Activated CD4-positive, alpha-beta T cell treated with anti-CD3 and anti-CD28 coated beads, Interleukin-2, Interleukin-4, amounts not matched to agents 100 ng/mL and 50 ng/mL, durations not matched to agents 16 hours and 8 hours (primary cell): ENCODE measurements at regions not wholly inside any gene's neighbourhood (a gene's known extent, or its start where the extent isn't known, plus 50 kb on each side); places are given as distances from the start of the nearest gene placed in this dataset.
A peak's percentile ranks its signal among the peaks of the same experiment; 100 is the strongest.
"Not testable (repeated sequence)": the region's sequence is repeated elsewhere in the genome, so short reads cannot be mapped to it uniquely, and the experiment has no call there.

Source experiments
- DNase-seq: peaks from one replicate; pipeline ENCODE4 v3.0.0-alpha.2; 2020; ENCODE audit warnings: low spot score

GRCh38 chr17:62197156-62197555 is 132.1 kb upstream of the MED13 start:
- DNase-seq, result not testable (repeated sequence)

DNA sequence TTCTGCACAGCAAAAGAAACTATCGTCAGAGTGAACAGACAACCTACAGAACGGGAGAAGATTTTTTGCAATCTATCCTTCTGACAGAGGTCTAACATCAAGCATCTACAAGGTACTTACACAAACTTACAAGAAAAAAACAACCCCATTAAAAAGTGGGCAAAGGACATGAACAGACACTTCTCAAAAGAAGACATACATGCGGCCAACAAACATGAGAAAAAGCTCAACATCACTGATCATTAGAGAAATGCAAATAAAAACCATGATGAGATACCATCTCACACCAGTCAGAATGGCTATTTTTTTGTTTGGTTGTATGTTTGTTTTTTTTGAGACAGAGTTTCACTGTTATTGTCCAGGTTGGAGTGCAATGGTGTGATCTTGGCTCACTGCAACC is 131.5 kb upstream of the MED13 start:
- DNase-seq, result not testable (repeated sequence)

- no peak for DNase-seq
Observed at GRCh38 chr17:62194401-62194800, 129.3 kb upstream of the MED13 start.

- no peak for DNase-seq
Observed at GRCh38 chr17:62193249-62193648, 128.2 kb upstream of the MED13 start.

DNA sequence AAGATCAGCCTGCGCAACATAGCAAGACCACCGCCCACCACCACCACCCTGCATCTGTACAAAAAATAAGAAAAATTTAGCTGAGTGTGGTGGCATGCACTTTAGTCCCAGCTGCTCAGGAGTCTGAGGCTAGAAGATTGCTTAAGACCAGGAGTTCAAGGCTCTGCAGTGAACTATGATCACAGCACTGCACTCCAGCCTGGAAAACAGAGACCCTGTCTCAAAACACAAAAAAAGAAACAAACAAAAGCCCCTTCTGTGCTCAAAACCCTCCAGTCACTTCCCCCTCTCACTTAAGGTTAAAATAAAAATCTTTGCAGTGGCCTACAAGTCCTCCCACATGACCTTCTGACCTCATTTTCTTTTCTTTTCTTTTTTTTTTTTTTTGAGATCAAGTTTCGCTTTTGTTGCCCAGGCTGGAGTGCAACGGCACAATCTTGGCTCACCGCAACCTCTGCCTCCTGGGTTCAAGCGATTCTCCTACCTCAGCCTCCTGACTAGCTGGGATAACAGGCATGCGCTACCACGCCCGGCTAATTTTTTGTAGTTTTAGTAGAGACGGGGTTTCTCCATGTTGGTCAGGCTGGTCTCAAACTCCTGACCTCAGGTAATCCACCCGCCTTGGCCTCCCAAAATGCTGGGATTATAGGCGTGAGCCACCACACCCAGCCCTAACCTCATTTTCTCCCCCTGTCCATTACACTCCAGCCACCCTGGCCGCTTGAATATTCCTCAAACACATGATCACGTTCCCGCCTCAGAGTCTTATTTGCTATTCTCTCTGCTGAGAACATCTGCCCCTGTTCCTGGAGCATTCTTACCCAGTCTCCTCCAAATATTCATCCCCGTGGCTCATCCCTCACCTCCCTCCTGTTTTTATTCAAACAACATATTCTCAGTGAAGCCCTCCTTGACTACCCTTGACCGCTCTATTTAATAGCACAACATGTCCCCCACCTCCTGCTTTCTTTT is 126.6 kb upstream of the MED13 start:
- DNase-seq, result no peak

GRCh38 chr17:62189377-62189776 is 124.3 kb upstream of the MED13 start:
- DNase-seq, result no peak

- DNase-seq, result no peak
Observed at GRCh38 chr17:62188713-62189112, 123.6 kb upstream of the MED13 start.

GRCh38 chr17:62187681-62188080 is 122.6 kb upstream of the MED13 start:
- no peak for DNase-seq

DNA sequence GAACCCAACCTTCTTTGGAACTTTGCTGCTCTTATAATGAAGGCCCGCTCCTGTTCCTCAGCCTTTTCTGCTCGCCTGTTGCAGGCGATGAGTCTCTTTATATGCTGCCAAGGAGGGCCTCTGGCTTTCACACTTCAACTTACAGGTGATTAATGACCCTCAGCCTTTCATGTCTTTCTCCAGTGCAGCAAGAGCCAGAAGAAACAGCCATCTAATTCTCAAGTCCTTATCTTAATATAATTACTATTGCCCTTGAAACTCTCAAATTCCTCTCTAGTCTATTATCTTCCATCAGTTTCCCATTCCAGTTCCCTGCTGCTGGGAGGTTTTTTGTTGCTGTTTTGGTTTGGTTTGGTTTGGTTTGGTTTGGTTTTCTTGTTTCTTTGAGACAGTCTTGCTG is 121.8 kb upstream of the MED13 start:
- no peak for DNase-seq

- no peak for DNase-seq
Observed at GRCh38 chr17:62180772-62181171, 115.7 kb upstream of the MED13 start.

DNA sequence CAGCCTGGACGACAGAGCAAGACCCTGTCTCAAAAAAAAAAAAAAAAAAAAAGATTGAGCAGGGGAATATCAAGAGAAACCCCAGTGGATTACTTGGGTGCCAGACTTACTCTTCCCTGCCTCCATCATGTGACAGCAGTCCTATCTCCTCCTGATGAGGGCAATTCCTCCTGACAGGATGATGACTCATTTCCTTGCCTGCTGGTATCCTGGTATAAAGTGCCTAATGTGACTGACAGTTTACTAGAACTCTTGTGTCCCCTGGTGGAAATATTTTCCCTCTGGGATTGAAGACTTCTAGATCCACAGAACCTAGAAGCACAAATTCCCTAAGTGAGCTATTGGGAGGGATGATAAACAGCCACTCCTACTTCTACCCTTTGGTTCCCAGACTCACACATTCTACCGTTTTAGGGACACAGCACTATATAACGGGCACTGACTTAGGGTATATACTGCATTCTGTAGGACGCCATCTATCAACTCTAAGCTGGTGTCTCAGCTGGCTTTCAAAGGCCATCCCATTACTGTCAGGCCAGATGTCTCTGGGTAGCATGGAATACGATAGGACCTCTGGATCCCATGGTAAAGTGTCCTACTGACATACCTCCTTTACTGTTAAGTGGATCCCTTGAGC is 114.6 kb upstream of the MED13 start:
- no peak for DNase-seq

- DNase-seq, result no peak
Observed at GRCh38 chr17:62178579-62178978, 113.5 kb upstream of the MED13 start.

DNA sequence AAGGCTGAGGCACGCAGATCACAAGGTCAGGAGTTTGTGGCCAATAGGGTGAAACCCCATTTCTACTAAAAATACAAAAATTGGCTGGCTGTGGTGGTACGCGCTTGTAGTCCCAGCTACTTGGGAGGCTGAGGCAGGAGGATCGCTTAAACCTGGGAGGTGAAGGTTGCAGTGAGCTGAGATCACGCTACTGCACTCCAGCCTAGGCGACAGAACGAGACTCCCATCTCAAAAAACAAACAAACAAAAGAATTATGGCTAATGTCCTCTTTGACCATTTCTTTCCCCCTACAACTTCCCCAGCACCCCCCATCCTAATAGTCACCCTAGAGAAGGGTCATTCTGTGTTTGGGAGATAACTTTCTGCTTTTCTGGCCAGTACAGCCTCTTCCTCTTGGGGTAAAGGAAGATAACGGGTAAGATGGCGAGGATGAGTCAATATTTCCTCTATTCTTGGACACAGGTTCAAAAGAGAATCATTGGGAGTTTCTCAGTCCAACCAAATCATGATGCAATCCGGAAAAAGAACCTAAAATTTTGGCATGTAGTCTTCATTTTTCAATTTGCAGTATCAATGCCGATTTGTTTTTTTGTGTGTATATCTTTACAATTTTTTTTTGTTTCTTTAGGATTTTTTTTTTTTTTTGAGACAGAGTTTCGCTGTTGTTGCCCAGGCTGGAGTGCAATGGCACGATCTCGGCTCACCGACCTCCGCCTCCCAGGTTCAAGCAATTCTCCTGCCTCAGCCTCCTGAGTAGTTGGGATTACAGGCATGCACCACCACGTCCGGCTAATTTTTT is 107.6 kb upstream of the MED13 start:
- DNase-seq, result no peak

DNA sequence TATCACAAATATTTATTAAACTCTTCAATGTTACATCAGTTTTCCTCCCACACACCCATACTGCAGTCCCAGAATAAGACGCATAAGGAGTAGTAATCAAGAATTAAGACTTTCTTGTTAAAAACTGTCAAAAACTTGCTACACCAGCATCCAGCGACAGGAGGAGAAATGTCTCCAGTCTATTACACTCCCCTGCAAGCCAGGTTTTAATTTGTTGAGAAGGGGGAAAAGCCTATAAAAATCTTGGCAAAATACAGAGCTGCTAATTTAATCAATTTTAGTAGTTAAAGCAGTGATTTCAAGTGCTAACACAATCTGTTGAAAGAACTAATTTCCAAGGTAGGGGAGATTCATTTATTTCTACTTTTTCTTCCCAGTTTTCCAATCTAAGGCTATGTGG is 102.0 kb upstream of the MED13 start:
- DNase-seq, result no peak

- peak; percentile 19 for DNase-seq
Observed at GRCh38 chr17:62164747-62165722, 100.0 kb upstream of the MED13 start.

DNA sequence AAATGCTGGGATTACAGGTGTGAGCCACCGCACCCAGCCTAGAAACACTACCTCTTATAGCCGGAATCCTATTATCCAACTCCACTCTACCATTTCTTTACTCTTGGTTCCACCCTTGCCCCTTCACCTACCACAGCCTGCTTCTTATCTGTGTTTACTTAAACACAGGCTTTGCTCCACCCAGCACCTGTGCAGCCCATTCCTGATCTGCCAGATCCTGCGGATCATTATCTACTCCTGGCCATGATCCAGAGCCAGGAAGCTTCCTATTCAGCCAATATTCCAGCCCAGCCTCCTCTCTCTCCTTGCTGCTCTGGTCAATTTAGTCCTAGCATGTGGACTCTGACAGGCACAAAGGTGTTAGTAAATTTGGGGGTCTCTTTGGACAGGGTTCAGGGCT is 98.8 kb upstream of the MED13 start:
- no peak for DNase-seq

DNA sequence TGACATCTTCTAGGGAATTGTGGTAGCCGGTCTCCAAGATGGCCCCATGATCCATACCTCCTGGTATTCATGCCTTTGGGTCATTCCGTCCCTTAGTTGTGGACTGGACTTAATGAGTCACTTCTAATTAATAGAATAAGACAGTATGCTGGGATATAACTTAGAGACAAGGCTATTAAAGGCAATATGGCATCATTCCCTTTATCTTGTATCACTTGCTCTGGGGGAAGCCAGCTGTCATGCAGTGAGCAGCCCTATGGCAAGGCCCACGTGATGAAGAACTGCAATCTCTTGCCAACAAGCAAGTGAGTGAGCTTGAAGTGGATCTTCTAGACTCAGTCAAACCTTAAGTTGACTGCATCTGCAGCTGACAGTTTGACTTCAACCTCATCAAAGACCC is 97.8 kb upstream of the MED13 start:
- no peak for DNase-seq

DNA sequence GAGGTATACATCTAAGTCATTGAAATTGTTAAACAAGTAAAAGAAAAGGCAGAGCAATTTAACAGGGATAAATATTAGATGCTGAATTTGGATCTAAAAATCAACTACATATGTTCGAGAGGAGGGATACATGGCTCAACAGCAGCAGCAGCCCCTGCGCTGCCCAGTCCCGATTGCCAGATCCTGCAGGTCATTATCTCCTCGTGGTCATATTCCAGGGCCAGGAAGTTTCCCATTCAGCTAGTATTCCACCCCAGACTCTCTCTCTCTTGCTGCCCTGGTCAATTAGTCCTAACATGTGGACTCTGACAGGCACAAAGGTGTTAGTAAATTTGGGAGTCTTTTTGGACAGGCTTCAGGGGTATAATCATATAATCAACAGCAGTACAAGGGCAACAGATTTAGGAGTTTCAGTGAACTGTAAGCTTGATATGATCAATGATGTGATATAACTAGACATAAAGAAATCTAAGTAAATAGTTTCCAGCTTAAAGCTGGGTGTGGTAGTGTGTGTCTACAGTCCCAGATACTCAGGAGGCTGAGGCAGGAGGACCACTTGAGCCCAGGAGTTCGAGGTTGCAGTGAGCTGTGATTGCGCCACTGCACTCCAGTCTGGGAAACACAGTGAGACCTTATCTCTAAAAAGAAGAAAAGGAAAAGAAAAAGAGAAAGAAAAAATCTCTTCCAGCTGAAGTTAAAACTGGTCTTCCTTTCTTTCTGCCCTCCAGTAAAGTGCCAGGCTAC is 96.5 kb upstream of the MED13 start:
- DNase-seq, result no peak

GRCh38 chr17:62160816-62161215 is 95.7 kb upstream of the MED13 start:
- DNase-seq, result no peak

GRCh38 chr17:62159994-62160393 is 94.9 kb upstream of the MED13 start:
- DNase-seq, result no peak

DNA sequence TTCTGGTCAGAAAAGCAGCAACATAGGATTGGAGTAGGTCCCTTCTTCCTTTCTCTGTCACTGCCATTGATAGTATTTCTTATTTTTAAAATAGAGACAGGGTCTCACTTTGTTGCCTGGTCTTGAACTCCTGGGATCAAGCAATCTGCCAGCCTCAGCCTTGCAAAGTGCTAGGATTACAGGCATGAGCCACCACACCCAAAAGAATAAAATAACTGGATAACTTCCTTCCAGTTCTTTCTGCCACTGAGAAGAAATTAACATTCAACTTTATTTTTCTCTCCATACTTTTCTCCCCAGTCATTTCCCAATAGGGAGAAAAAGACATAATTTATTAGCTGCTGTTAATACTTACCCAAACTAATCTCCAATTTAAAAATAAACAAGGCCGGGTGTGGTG is 91.9 kb upstream of the MED13 start:
- no peak for DNase-seq
